Loucy (cell line): ENCODE measurements at regions not wholly inside any gene's neighbourhood (a gene's known extent, or its start where the extent isn't known, plus 50 kb on each side); places are given as distances from the start of the nearest gene placed in this dataset.

Source experiments
- EZH2phosphoT487 ChIP-seq: fragments of 200-600 bp; IDR thresholded peaks from 2 replicates; pipeline ENCODE4 v1.6.1; 2018; ENCODE audit warnings: antibody characterized with exemption, mild to moderate bottlenecking, moderate library complexity, borderline replicate concordance
- TF ChIP-seq, protein P1 (sequence below): fragments of 200-600 bp; sonication (generic); conservative IDR thresholded peaks from 2 replicates; pipeline ENCODE4 v1.5.1; 2014; ENCODE audit warnings: mild to moderate bottlenecking, antibody characterized with exemption, low read length

GRCh38 chr4:1479454-1479853, 73.2 kb upstream of the NKX1-1 start:
- TF ChIP-seq, protein P1, sequence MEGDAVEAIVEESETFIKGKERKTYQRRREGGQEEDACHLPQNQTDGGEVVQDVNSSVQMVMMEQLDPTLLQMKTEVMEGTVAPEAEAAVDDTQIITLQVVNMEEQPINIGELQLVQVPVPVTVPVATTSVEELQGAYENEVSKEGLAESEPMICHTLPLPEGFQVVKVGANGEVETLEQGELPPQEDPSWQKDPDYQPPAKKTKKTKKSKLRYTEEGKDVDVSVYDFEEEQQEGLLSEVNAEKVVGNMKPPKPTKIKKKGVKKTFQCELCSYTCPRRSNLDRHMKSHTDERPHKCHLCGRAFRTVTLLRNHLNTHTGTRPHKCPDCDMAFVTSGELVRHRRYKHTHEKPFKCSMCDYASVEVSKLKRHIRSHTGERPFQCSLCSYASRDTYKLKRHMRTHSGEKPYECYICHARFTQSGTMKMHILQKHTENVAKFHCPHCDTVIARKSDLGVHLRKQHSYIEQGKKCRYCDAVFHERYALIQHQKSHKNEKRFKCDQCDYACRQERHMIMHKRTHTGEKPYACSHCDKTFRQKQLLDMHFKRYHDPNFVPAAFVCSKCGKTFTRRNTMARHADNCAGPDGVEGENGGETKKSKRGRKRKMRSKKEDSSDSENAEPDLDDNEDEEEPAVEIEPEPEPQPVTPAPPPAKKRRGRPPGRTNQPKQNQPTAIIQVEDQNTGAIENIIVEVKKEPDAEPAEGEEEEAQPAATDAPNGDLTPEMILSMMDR, result no peak
- no peak for TF ChIP-seq EZH2phosphoT487
